OCI-LY3 (cell line): ENCODE measurements at regions not wholly inside any gene's neighbourhood (a gene's known extent, or its start where the extent isn't known, plus 50 kb on each side); places are given as distances from the start of the nearest gene placed in this dataset.

Source experiments
- H2AFZ ChIP-seq: fragments of 200-600, 300-600 bp; shearing (Covaris generic); 2 replicates; pipeline ENCODE4 v1.6.0; 2014; ENCODE audit warnings: antibody characterized with exemption, low read depth, low read length
- H3K27ac ChIP-seq: fragments of 200-600, 300-600 bp; sonication (generic); 2 replicates; pipeline ENCODE4 v1.5.1; 2014; ENCODE audit warnings: mild to moderate bottlenecking, low read length, moderate library complexity, mixed read lengths
- H3K27me3 ChIP-seq: fragments of 200-600, 300-600 bp; sonication (generic); 2 replicates; pipeline ENCODE4 v1.6.1; 2014; ENCODE audit warnings: low read depth, low read length, mixed read lengths
- H3K36me3 ChIP-seq: fragments of 200-600, 300-600 bp; sonication (generic); replicated peaks from 2 replicates; pipeline ENCODE3; 2014; ENCODE audit warnings: low read depth, low read length, mixed read lengths
- H3K4me1 ChIP-seq: fragments of 300-600, 200-600 bp; sonication (generic); 2 replicates; pipeline ENCODE4 v1.6.1; 2014; ENCODE audit warnings: low read length, mixed read lengths
- H3K4me2 ChIP-seq: fragments of 200-600, 300-600 bp; sonication (generic); 2 replicates; pipeline ENCODE4 v1.6.1; 2014; ENCODE audit warnings: low read length, mixed read lengths
- H3K4me3 ChIP-seq: fragments of 300-600, 200-600 bp; sonication (generic); 2 replicates; pipeline ENCODE4 v1.5.1; 2014; ENCODE audit warnings: antibody characterized with exemption, mild to moderate bottlenecking, low read length, moderate library complexity
- H3K79me2 ChIP-seq: fragments of 300-600, 200-600 bp; shearing (Covaris generic); 2 replicates; pipeline ENCODE4 v1.6.1; 2014; ENCODE audit warnings: mild to moderate bottlenecking, low read length, mixed read lengths
- H3K9ac ChIP-seq: fragments of 300-600, 200-600 bp; shearing (Covaris generic); 2 replicates; pipeline ENCODE4 v1.6.0; 2014; ENCODE audit warnings: mild to moderate bottlenecking, low read length, moderate library complexity
- H3K9me3 ChIP-seq: fragments of 200-600, 300-600 bp; shearing (Covaris generic); 2 replicates; pipeline ENCODE4 v1.6.1; 2014; ENCODE audit warnings: low read length, mixed read lengths; ENCODE audit not compliant: insufficient read depth
- H4K20me1 ChIP-seq: fragments of 200-600, 300-600 bp; sonication (generic); 2 replicates; pipeline ENCODE4 v1.6.1; 2016; ENCODE audit warnings: low read length, mixed read lengths; ENCODE audit not compliant: insufficient read depth
- EZH2phosphoT487 ChIP-seq: fragments of 200-600 bp; shearing (Covaris generic); IDR thresholded peaks from 2 replicates; pipeline ENCODE4 v1.6.1; 2018; ENCODE audit warnings: antibody characterized with exemption, mixed run types, low read depth
- TF ChIP-seq, protein P1 (sequence below): fragments of 200-600, 300-600 bp; sonication (generic); IDR thresholded peaks from 2 replicates; pipeline ENCODE4 v1.5.1; 2014; ENCODE audit warnings: antibody characterized with exemption, low read length, low read depth

GRCh38 chr4:138404251-138404650 is 162.1 kb upstream of the SLC7A11 start:
- H3K27ac ChIP-seq, result no peak overlapping the region
- H3K4me2 ChIP-seq, result no peak overlapping the region
- no peaks in the 10 kb centered on the region for H3K27me3 ChIP-seq
- no peak for TF ChIP-seq EZH2phosphoT487
- TF ChIP-seq, protein P1, sequence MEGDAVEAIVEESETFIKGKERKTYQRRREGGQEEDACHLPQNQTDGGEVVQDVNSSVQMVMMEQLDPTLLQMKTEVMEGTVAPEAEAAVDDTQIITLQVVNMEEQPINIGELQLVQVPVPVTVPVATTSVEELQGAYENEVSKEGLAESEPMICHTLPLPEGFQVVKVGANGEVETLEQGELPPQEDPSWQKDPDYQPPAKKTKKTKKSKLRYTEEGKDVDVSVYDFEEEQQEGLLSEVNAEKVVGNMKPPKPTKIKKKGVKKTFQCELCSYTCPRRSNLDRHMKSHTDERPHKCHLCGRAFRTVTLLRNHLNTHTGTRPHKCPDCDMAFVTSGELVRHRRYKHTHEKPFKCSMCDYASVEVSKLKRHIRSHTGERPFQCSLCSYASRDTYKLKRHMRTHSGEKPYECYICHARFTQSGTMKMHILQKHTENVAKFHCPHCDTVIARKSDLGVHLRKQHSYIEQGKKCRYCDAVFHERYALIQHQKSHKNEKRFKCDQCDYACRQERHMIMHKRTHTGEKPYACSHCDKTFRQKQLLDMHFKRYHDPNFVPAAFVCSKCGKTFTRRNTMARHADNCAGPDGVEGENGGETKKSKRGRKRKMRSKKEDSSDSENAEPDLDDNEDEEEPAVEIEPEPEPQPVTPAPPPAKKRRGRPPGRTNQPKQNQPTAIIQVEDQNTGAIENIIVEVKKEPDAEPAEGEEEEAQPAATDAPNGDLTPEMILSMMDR, result no peak
- no peaks in the 10 kb centered on the region for H3K79me2 ChIP-seq
- no peak overlapping the region for H3K9ac ChIP-seq
- H3K4me1 ChIP-seq, result peaks cover 23% of the 10 kb centered on the region
- no peaks in the 10 kb centered on the region for H4K20me1 ChIP-seq
- no peaks in the 10 kb centered on the region for H3K36me3 ChIP-seq
- no peak overlapping the region for H3K4me3 ChIP-seq
- H2AFZ ChIP-seq, result no peak overlapping the region
- H3K9me3 ChIP-seq, result no peaks in the 10 kb centered on the region

DNA sequence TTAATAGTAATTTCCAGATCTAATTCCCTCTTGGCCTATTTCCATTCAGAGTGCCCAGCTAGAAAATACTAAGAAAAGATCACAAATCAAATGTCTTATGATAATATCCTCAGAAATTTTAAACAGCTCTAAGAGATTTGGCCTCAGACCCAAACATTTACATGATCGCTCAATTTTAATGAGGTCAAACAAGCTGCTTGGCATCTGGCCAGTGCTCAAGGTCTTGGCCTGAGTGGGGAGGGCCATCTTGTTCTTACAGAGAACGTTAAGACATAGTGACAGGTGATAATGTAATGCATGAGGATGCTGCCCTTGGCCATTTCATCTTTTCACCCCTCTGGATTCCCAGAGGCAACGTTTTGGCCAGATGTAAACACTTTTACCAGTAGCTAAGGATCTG is 159.2 kb upstream of the SLC7A11 start:
- TF ChIP-seq, protein P1, result no peak
- no peak for TF ChIP-seq EZH2phosphoT487
- no peak overlapping the region for H3K27ac ChIP-seq
- H2AFZ ChIP-seq, result no peak overlapping the region
- no peak overlapping the region for H3K4me3 ChIP-seq
- H3K36me3 ChIP-seq, result no peaks in the 10 kb centered on the region
- H3K9me3 ChIP-seq, result no peaks in the 10 kb centered on the region
- no peaks in the 10 kb centered on the region for H4K20me1 ChIP-seq
- H3K27me3 ChIP-seq, result no peaks in the 10 kb centered on the region
- H3K9ac ChIP-seq, result no peak overlapping the region
- H3K79me2 ChIP-seq, result no peaks in the 10 kb centered on the region
- H3K4me1 ChIP-seq, result peaks cover 17% of the 10 kb centered on the region
- no peak overlapping the region for H3K4me2 ChIP-seq

DNA sequence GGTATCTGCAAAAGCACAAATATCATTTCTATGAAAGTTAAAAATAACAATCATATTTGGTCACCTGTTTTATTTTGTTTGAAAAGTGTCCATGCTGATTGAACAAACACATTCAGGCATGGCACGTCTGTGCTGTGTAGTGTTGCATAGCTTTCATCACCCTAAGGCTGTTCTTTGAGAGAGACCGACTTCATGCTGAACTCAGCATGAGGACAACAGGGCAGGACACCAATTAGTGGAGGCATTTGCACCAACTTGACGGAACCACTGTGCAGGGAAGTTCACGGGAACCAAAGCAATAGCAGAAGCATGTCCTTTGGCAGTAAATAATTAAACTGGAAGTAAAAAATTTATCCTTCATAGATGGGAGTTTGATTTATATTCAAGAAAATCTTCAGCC is 158.4 kb upstream of the SLC7A11 start:
- peaks cover 9% of the 10 kb centered on the region for H3K4me1 ChIP-seq
- no peaks in the 10 kb centered on the region for H3K9me3 ChIP-seq
- H3K4me2 ChIP-seq, result no peak overlapping the region

DNA sequence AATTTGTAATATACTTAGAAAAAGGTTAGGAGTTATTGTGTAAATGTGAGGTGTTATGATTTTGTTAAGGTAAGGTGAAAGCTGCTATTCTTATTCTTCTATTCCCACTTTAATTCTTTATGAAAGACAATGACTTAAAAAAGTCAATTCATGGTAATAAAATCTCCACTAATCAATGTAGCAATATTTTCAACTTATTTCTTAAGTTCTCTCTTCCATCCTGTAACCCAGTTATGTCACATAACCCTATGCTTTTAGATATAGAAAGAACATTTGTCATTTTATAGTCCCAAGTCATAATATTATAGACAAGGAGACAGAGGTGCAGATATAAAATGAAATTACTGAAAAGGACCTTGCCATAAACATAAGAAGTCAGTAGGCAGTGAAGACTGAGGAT is 157.9 kb upstream of the SLC7A11 start:
- H2AFZ ChIP-seq, result no peak overlapping the region
- peaks cover 4% of the 10 kb centered on the region for H3K4me1 ChIP-seq
- no peaks in the 10 kb centered on the region for H3K9me3 ChIP-seq
- H3K9ac ChIP-seq, result no peak overlapping the region
- H3K4me3 ChIP-seq, result no peak overlapping the region
- no peak overlapping the region for H3K27ac ChIP-seq
- H4K20me1 ChIP-seq, result no peaks in the 10 kb centered on the region
- TF ChIP-seq, protein P1, result no peak
- TF ChIP-seq EZH2phosphoT487, result no peak
- no peaks in the 10 kb centered on the region for H3K27me3 ChIP-seq
- no peak overlapping the region for H3K4me2 ChIP-seq
- H3K79me2 ChIP-seq, result no peaks in the 10 kb centered on the region
- no peaks in the 10 kb centered on the region for H3K36me3 ChIP-seq

More for the DNA sequence above, 158.4 kb upstream of the SLC7A11 start:
- no peak overlapping the region for H3K9ac ChIP-seq
- H3K27me3 ChIP-seq, result no peaks in the 10 kb centered on the region
- no peak overlapping the region for H3K4me3 ChIP-seq
- no peaks in the 10 kb centered on the region for H3K79me2 ChIP-seq
- TF ChIP-seq, protein P1, result no peak
- no peak for TF ChIP-seq EZH2phosphoT487
- no peak overlapping the region for H3K27ac ChIP-seq
- no peak overlapping the region for H2AFZ ChIP-seq
- no peaks in the 10 kb centered on the region for H3K36me3 ChIP-seq
- no peaks in the 10 kb centered on the region for H4K20me1 ChIP-seq
